ENCODE measurements at regions not wholly inside any gene's neighbourhood (a gene's known extent, or its start where the extent isn't known, plus 50 kb on each side); places are given as distances from the start of the nearest gene placed in this dataset.

DNA sequence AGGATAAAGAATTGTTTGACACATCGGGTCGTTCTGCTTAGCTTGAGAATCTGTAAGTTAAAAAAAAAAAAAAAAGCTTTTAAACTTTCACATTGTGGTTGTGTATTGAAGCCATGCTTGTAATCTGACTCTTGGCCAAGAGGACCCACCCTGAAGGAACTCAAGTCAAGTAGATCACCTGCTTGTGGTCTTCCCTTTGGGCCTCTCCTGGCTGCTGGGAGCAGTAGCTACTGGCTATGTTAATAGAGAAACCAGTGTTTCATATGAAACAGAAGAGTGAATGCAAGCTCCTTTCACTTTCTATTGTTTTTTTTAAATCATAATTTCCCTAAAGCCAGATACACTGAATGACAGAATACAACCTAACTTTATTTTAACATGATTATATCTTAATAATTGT is 402.4 kb upstream of the NDST4 start:
- no peak for TF ChIP-seq POLR2A (IDR thresholded peaks at IDR 0.05)
- TF ChIP-seq, protein P1, sequence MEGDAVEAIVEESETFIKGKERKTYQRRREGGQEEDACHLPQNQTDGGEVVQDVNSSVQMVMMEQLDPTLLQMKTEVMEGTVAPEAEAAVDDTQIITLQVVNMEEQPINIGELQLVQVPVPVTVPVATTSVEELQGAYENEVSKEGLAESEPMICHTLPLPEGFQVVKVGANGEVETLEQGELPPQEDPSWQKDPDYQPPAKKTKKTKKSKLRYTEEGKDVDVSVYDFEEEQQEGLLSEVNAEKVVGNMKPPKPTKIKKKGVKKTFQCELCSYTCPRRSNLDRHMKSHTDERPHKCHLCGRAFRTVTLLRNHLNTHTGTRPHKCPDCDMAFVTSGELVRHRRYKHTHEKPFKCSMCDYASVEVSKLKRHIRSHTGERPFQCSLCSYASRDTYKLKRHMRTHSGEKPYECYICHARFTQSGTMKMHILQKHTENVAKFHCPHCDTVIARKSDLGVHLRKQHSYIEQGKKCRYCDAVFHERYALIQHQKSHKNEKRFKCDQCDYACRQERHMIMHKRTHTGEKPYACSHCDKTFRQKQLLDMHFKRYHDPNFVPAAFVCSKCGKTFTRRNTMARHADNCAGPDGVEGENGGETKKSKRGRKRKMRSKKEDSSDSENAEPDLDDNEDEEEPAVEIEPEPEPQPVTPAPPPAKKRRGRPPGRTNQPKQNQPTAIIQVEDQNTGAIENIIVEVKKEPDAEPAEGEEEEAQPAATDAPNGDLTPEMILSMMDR (IDR thresholded peaks at IDR 0.05), result no peak

Measured in lower leg skin (tissue), 3 donors.